Activated CD8-positive, alpha-beta memory T cell treated with anti-CD3 and anti-CD28 coated beads for 36 hours (primary cell): ENCODE measurements at regions not wholly inside any gene's neighbourhood (a gene's known extent, or its start where the extent isn't known, plus 50 kb on each side); places are given as distances from the start of the nearest gene placed in this dataset.

Source experiments
- CTCF ChIA-PET: fragments of 350-600 bp; sonication (Branson Sonifier 250); formaldehyde crosslinking; loops from one replicate; lab custom pipeline; 2021; ENCODE audit warnings: antibody characterized with exemption; lab: Charles Lee
- POLR2A ChIA-PET: fragments of 350-600 bp; sonication (Branson Sonifier 250); formaldehyde crosslinking; loops from one replicate; lab custom pipeline; 2021; ENCODE audit warnings: antibody characterized with exemption; lab: Charles Lee

GRCh38 chr18:57923611-57924010 lies 120.4 kb upstream of the NEDD4L start:
- ChIA-PET CTCF (no interaction called here), POLR2A (no interaction called here)

GRCh38 chr18:57922885-57923284 lies 119.8 kb upstream of the ATP8B1 start:
- CTCF ChIA-PET: no interaction called here
- POLR2A ChIA-PET: no interaction called here

GRCh38 chr18:57921708-57922107 lies 118.6 kb upstream of the ATP8B1 start:
- ChIA-PET POLR2A (no interaction called here), CTCF (no interaction called here)

- ChIA-PET POLR2A (no interaction called here), CTCF (no interaction called here)
These were observed 116.9 kb upstream of the ATP8B1 start for GRCh38 chr18:57920036-57920435.

- POLR2A ChIA-PET: no interaction called here
- CTCF ChIA-PET: no interaction called here
These were observed 115.5 kb upstream of the ATP8B1 start for GRCh38 chr18:57918601-57919000.

- CTCF ChIA-PET: no interaction called here
- POLR2A ChIA-PET: no interaction called here
These were observed 113.6 kb upstream of the ATP8B1 start for GRCh38 chr18:57916684-57917083.

- ChIA-PET POLR2A (no interaction called here), CTCF (no interaction called here)
These were observed 112.9 kb upstream of the ATP8B1 start for GRCh38 chr18:57915865-57916582.

- ChIA-PET POLR2A (no interaction called here), CTCF (no interaction called here)
These were observed 112.1 kb upstream of the ATP8B1 start for GRCh38 chr18:57915248-57915647.

- ChIA-PET POLR2A (no interaction called here), CTCF (interaction anchor here (0.6 to 1.2 kb wide), 2 partner anchors 147 to 164 kb away, joined by 3 to 4 read pairs; no protein-coding TSS in a partner anchor)
These were observed 110.6 kb upstream of the ATP8B1 start for GRCh38 chr18:57913686-57914085.

- CTCF ChIA-PET: interaction anchor here (0.6 kb wide), 1 partner anchor 13 kb away, joined by 3 read pairs; no protein-coding TSS in a partner anchor
- POLR2A ChIA-PET: no interaction called here
These were observed 107.7 kb upstream of the ATP8B1 start for GRCh38 chr18:57910817-57911216.

GRCh38 chr18:57910134-57910533 lies 107.0 kb upstream of the ATP8B1 start:
- ChIA-PET CTCF (interaction anchor here (0.6 kb wide), 1 partner anchor 12 kb away, joined by 3 read pairs; no protein-coding TSS in a partner anchor), POLR2A (no interaction called here)

GRCh38 chr18:57909620-57910019 lies 106.5 kb upstream of the ATP8B1 start:
- POLR2A ChIA-PET: no interaction called here
- CTCF ChIA-PET: no interaction called here

GRCh38 chr18:57908092-57908491 lies 105.0 kb upstream of the ATP8B1 start:
- CTCF ChIA-PET: no interaction called here
- POLR2A ChIA-PET: no interaction called here

- ChIA-PET POLR2A (no interaction called here), CTCF (no interaction called here)
These were observed 104.4 kb upstream of the ATP8B1 start for GRCh38 chr18:57907550-57907949.

- POLR2A ChIA-PET: no interaction called here
- CTCF ChIA-PET: no interaction called here
These were observed 103.7 kb upstream of the ATP8B1 start for GRCh38 chr18:57906852-57907251.

GRCh38 chr18:57904535-57904934 lies 101.4 kb upstream of the ATP8B1 start:
- ChIA-PET CTCF (no interaction called here), POLR2A (interaction anchor here (0.6 kb wide), 1 partner anchor 76 kb away, joined by 8 read pairs; no protein-coding TSS in a partner anchor)

GRCh38 chr18:57902721-57903120 lies 99.6 kb upstream of the ATP8B1 start:
- CTCF ChIA-PET: no interaction called here
- POLR2A ChIA-PET: no interaction called here

- CTCF ChIA-PET: no interaction called here
- POLR2A ChIA-PET: no interaction called here
These were observed 98.9 kb upstream of the ATP8B1 start for GRCh38 chr18:57901825-57902589.

- ChIA-PET POLR2A (no interaction called here), CTCF (no interaction called here)
These were observed 97.9 kb upstream of the ATP8B1 start for GRCh38 chr18:57900906-57901435.

- ChIA-PET CTCF (no interaction called here), POLR2A (no interaction called here)
These were observed 95.5 kb upstream of the ATP8B1 start for GRCh38 chr18:57898506-57899124.
